ENCODE measurements at regions not wholly inside any gene's neighbourhood (a gene's known extent, or its start where the extent isn't known, plus 50 kb on each side); places are given as distances from the start of the nearest gene placed in this dataset.
"Not testable (repeated sequence)": the region's sequence is repeated elsewhere in the genome, so short reads cannot be mapped to it uniquely, and the experiment has no call there.

DNA sequence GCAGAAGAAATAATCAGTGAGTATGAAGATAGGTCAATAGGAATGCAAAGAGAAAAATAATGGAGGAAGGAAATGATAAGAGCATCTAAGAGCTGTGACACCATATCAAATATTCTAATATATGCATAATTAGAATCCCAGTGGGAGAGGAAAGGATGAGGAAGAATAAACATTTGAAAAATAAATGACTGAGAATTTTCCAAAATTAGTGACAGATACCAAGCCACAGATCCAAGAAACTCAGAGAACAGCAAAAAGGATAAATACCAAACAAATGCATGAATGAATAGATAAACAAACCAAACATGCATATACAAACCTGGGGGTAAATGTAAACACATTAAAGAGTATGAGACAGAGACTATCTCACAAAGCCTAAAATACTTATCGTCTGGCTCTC lies 101.4 kb downstream of the PRR15 start:
- POLR2A ChIA-PET (ENCODE audit: partially characterized antibody); H3K18ac ChIP-seq (ENCODE audit: extremely low read depth, low read length); H3K27me3 ChIP-seq (replicated peaks in 1 of 4; ENCODE audit: control insufficient read depth in 3 of 4, extremely low read depth in 1 of 4, insufficient read depth in 3 of 4, low read length in 3 of 4); H3K23ac ChIP-seq (ENCODE audit: insufficient read length); H3K23me2 ChIP-seq (ENCODE audit: low read depth, low read length); H3K36me3 ChIP-seq (ENCODE audit: control insufficient read depth in 2 of 4, insufficient read depth in 4 of 4, low read length in 3 of 4); H2BK20ac ChIP-seq (ENCODE audit: low read length); H3K9me3 ChIP-seq (ENCODE audit: insufficient read depth in 2 of 2, low read depth in 1 of 2, low read length in 1 of 2); H3K14ac ChIP-seq (ENCODE audit: insufficient read length); H2BK120ac ChIP-seq (replicated peaks; ENCODE audit: low read depth, low read length); H2AK5ac ChIP-seq (ENCODE audit: low read depth, low read length); FAIRE-seq; H2AFZ ChIP-seq (ENCODE audit: low read length); H2BK12ac ChIP-seq (ENCODE audit: low read depth, low read length); CTCF ChIA-PET (ENCODE audit: partially characterized antibody); H4K91ac ChIP-seq (replicated peaks; ENCODE audit: insufficient read length, low read length); H3K79me2 ChIP-seq (ENCODE audit: control insufficient read depth in 1 of 2, insufficient read depth in 2 of 2, low read length in 2 of 2); H3K9ac ChIP-seq (replicated peaks in 1 of 4; ENCODE audit: extremely low read depth in 1 of 4, low read depth in 3 of 4, low read length in 3 of 4); H4K8ac ChIP-seq (ENCODE audit: extremely low read depth, insufficient read depth, low read length); H3K4me3 ChIP-seq (ENCODE audit: extremely low read depth in 1 of 4, insufficient read depth in 2 of 4, low read depth in 3 of 4, low read length in 4 of 4); H4K20me1 ChIP-seq (replicated peaks in 1 of 2; ENCODE audit: control insufficient read depth in 1 of 2, insufficient read depth in 2 of 2, low read length in 2 of 2); H3K4ac ChIP-seq (replicated peaks; ENCODE audit: insufficient read length, low read depth, low read length); H3K56ac ChIP-seq (replicated peaks; ENCODE audit: insufficient read length, low read depth, low read length); H2BK15ac ChIP-seq (ENCODE audit: low read length); H3K4me2 ChIP-seq (ENCODE audit: insufficient read depth in 1 of 2, low read depth in 2 of 2, low read length in 2 of 2); H3K4me1 ChIP-seq (replicated peaks in 1 of 4; ENCODE audit: control insufficient read depth in 3 of 4, insufficient read depth in 4 of 4, low read length in 3 of 4); H3K79me1 ChIP-seq (ENCODE audit: low read depth, low read length); H3K27ac ChIP-seq (ENCODE audit: low read depth, low read length); H2BK5ac ChIP-seq (ENCODE audit: low read depth, low read length); DNase-seq (ENCODE audit: low read depth in 1 of 2, low spot score in 2 of 2); H4K5ac ChIP-seq (ENCODE audit: insufficient read length, low read depth, low read length): not testable (repeated sequence)
- 94% methylated on average over 1 of the region's 1 CpG; no CpG with 5 or more reads in 1 of the 2 experiments for WGBS, 2 experiments (ENCODE audit: extremely low coverage in 1 of 2, insufficient coverage in 1 of 2, insufficient read length in 1 of 2, insufficient replicate concordance in 2 of 2, low coverage in 1 of 2, low lambda C conversion rate in 2 of 2, missing lambda C conversion rate in 1 of 2)

- CTCF ChIA-PET (ENCODE audit: partially characterized antibody); H3K9ac ChIP-seq (replicated peaks in 1 of 4; ENCODE audit: extremely low read depth in 1 of 4, low read depth in 3 of 4, low read length in 3 of 4); H3K4ac ChIP-seq (replicated peaks; ENCODE audit: insufficient read length, low read depth, low read length); H3K79me1 ChIP-seq (ENCODE audit: low read depth, low read length); H2BK12ac ChIP-seq (ENCODE audit: low read depth, low read length); H4K8ac ChIP-seq (ENCODE audit: extremely low read depth, insufficient read depth, low read length); H2BK20ac ChIP-seq (ENCODE audit: low read length); H3K27ac ChIP-seq (ENCODE audit: low read depth, low read length); H3K56ac ChIP-seq (replicated peaks; ENCODE audit: insufficient read length, low read depth, low read length); H3K4me3 ChIP-seq (ENCODE audit: extremely low read depth in 1 of 4, insufficient read depth in 2 of 4, low read depth in 3 of 4, low read length in 4 of 4); H3K9me3 ChIP-seq (ENCODE audit: insufficient read depth in 2 of 2, low read depth in 1 of 2, low read length in 1 of 2); H4K20me1 ChIP-seq (replicated peaks in 1 of 2; ENCODE audit: control insufficient read depth in 1 of 2, insufficient read depth in 2 of 2, low read length in 2 of 2); H4K5ac ChIP-seq (ENCODE audit: insufficient read length, low read depth, low read length); H3K36me3 ChIP-seq (ENCODE audit: control insufficient read depth in 2 of 4, insufficient read depth in 4 of 4, low read length in 3 of 4); H3K14ac ChIP-seq (ENCODE audit: insufficient read length); H2AK5ac ChIP-seq (ENCODE audit: low read depth, low read length); H2BK120ac ChIP-seq (replicated peaks; ENCODE audit: low read depth, low read length); H3K4me2 ChIP-seq (ENCODE audit: insufficient read depth in 1 of 2, low read depth in 2 of 2, low read length in 2 of 2); DNase-seq (ENCODE audit: low read depth in 1 of 2, low spot score in 2 of 2); H2BK5ac ChIP-seq (ENCODE audit: low read depth, low read length); H3K79me2 ChIP-seq (ENCODE audit: control insufficient read depth in 1 of 2, insufficient read depth in 2 of 2, low read length in 2 of 2); H3K23ac ChIP-seq (ENCODE audit: insufficient read length); H3K23me2 ChIP-seq (ENCODE audit: low read depth, low read length); H3K18ac ChIP-seq (ENCODE audit: extremely low read depth, low read length); H4K91ac ChIP-seq (replicated peaks; ENCODE audit: insufficient read length, low read length); H2AFZ ChIP-seq (ENCODE audit: low read length); H3K4me1 ChIP-seq (replicated peaks in 1 of 4; ENCODE audit: control insufficient read depth in 3 of 4, insufficient read depth in 4 of 4, low read length in 3 of 4); H2BK15ac ChIP-seq (ENCODE audit: low read length); FAIRE-seq; POLR2A ChIA-PET (ENCODE audit: partially characterized antibody); H3K27me3 ChIP-seq (replicated peaks in 1 of 4; ENCODE audit: control insufficient read depth in 3 of 4, extremely low read depth in 1 of 4, insufficient read depth in 3 of 4, low read length in 3 of 4): not testable (repeated sequence)
- 77% methylated on average over 5 of the region's 5 CpGs; no CpG with 5 or more reads in 1 of the 2 experiments for WGBS, 2 experiments (ENCODE audit: extremely low coverage in 1 of 2, insufficient coverage in 1 of 2, insufficient read length in 1 of 2, insufficient replicate concordance in 2 of 2, low coverage in 1 of 2, low lambda C conversion rate in 2 of 2, missing lambda C conversion rate in 1 of 2)
Measured at GRCh38 chr7:29667096-29667669, 103.5 kb downstream of the PRR15 start.
